Uterus (tissue), 3 donors: ENCODE measurements at regions not wholly inside any gene's neighbourhood (a gene's known extent, or its start where the extent isn't known, plus 50 kb on each side); places are given as distances from the start of the nearest gene placed in this dataset.

Experiments used
- DNase-seq, 2 donors: peaks; one replicate each; pipeline ENCODE4 v3.0.0-alpha.2; 2019 to 2020
- H3K27ac ChIP-seq, 2 donors: fragments of 200-600 bp; sonication (generic); 1 replicate in 1 of 2; 2 replicates in 1 of 2; pipeline ENCODE4 v1.5.1; 2016 to 2018
- H3K27me3 ChIP-seq, 2 donors: fragments of 200-600 bp; sonication (generic); one replicate each; pipeline ENCODE4 v1.5.1; 2018 to 2019; ENCODE audit warnings: control low read depth in 1 of 2
- H3K36me3 ChIP-seq, 2 donors: fragments of 200-600 bp; sonication (generic); one replicate each; pipeline ENCODE4 v1.5.1; 2019; ENCODE audit warnings: control low read depth in 1 of 2
- H3K4me1 ChIP-seq, 2 donors: fragments of 200-600 bp; sonication (generic); one replicate each; pipeline ENCODE4 v1.5.1; 2018 to 2019; ENCODE audit warnings: control low read depth in 1 of 2
- H3K4me3 ChIP-seq, 2 donors: fragments of 200-600 bp; sonication (generic); 1 replicate in 1 of 2; 2 replicates in 1 of 2; pipeline ENCODE4 v1.5.1; 2018 to 2019; ENCODE audit warnings: mild to moderate bottlenecking in 1 of 2
- H3K9me3 ChIP-seq, 2 donors: fragments of 200-600 bp; sonication (generic); one replicate each; pipeline ENCODE4 v1.5.1; 2019; ENCODE audit warnings: control low read depth in 1 of 2
- POLR2A ChIP-seq, 2 donors: fragments of 450-650 bp; IDR thresholded peaks; one replicate each; pipeline ENCODE4 v1.6.1; 2016; ENCODE audit warnings: antibody characterized with exemption in 2 of 2, mild to moderate bottlenecking in 1 of 2, moderate library complexity in 1 of 2
- intact Hi-C: fragments of 100-400 bp; cut with DNase I; formaldehyde crosslinking; loops from one replicate; pipeline ENCODE4 v1.15.1; 2023; ENCODE audit warnings: low total_unique reads
- TF ChIP-seq, protein P1 (sequence below), 4 experiments: fragments of 200-600 bp in 2 of 4; fragments of 450-650 bp in 2 of 4; sonication (generic) in 2 of 4; IDR thresholded peaks; one replicate each; pipeline ENCODE4 v1.5.1; 2016 to 2019; ENCODE audit warnings: antibody characterized with exemption in 4 of 4, mild to moderate bottlenecking in 2 of 4, moderate library complexity in 1 of 4
- donor health status: DM: yes; HTN: yes; CAD: no.

DNA sequence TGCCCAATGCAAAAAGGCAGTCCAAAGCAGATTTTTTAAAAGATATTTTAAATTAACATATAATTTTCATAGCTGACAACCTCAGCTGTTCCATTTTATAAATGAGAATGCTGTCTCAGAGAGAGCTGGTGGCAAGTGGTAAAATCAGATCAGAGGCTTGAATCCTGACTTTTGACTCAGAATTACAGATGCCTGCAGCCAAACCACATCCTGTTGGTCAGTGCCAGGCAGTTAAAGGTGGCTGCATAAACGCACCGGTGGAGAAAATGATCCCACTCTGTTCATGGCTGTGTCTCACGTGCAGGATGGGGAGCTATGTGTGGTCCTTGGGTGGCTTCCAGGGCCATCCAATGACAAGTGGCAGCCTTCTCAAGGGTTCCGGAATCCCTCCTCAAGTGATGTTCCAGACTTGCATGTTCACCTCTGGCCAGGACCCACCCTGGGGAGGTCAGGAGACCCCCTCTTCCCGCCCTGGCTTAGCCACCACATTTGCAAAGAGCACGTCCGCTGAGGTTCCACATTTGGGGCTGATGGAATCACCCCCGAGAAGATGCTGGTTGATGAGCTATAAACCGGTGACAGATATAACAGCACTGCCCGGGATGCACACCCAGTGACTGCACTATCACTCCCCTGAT lies 155.5 kb downstream of the SHANK2 start:
- Histone ChIP-seq H3K4me1 (no peaks in the 10 kb centered on the region), H3K4me3 (no peak overlapping the region), H3K36me3 (no peaks in the 10 kb centered on the region), H3K27ac (no peak overlapping the region), H3K27me3 (no peaks in the 10 kb centered on the region), H3K9me3 (no peaks in the 10 kb centered on the region)
- intact Hi-C loops, result no loop called here
- DNase-seq, result no peak
- no peak for TF ChIP-seq POLR2A (IDR thresholded peaks at IDR 0.05)
- TF ChIP-seq, protein P1, sequence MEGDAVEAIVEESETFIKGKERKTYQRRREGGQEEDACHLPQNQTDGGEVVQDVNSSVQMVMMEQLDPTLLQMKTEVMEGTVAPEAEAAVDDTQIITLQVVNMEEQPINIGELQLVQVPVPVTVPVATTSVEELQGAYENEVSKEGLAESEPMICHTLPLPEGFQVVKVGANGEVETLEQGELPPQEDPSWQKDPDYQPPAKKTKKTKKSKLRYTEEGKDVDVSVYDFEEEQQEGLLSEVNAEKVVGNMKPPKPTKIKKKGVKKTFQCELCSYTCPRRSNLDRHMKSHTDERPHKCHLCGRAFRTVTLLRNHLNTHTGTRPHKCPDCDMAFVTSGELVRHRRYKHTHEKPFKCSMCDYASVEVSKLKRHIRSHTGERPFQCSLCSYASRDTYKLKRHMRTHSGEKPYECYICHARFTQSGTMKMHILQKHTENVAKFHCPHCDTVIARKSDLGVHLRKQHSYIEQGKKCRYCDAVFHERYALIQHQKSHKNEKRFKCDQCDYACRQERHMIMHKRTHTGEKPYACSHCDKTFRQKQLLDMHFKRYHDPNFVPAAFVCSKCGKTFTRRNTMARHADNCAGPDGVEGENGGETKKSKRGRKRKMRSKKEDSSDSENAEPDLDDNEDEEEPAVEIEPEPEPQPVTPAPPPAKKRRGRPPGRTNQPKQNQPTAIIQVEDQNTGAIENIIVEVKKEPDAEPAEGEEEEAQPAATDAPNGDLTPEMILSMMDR (IDR thresholded peaks at IDR 0.05), result no peak

DNA sequence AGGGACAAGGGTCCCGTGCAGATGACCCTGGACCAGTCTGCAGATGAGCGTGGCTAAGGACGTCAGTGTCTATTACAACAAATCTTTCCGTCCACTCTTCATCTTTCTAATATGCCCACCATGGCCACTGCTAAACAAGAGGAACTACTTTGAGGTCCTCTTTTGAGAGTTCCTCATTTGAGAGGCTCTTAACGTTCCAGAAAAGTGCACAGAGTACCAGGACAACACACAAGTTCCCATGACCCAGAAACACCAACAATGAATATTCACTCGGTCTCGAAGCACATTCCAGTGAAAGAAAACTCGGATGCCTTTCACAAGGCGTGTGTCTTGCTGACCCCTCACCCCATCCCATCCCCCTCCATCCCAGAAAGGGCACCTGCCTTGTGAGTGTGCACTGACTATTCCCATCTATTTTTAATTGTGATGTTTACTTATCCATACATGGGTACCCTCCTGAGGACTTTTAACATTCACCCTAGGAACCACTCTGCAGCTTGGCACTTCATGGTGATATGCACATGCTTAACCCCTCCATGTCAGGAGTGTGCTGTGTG lies 157.0 kb downstream of the SHANK2 start:
- Histone ChIP-seq H3K27me3 (no peaks in the 10 kb centered on the region), H3K4me1 (no peaks in the 10 kb centered on the region), H3K4me3 (no peak overlapping the region), H3K36me3 (no peaks in the 10 kb centered on the region), H3K9me3 (no peaks in the 10 kb centered on the region), H3K27ac (no peak overlapping the region)
- intact Hi-C loops, result no loop called here
- no peak for DNase-seq
- TF ChIP-seq POLR2A (IDR thresholded peaks at IDR 0.05), result no peak
- TF ChIP-seq, protein P1 (IDR thresholded peaks at IDR 0.05), result no peak

DNA sequence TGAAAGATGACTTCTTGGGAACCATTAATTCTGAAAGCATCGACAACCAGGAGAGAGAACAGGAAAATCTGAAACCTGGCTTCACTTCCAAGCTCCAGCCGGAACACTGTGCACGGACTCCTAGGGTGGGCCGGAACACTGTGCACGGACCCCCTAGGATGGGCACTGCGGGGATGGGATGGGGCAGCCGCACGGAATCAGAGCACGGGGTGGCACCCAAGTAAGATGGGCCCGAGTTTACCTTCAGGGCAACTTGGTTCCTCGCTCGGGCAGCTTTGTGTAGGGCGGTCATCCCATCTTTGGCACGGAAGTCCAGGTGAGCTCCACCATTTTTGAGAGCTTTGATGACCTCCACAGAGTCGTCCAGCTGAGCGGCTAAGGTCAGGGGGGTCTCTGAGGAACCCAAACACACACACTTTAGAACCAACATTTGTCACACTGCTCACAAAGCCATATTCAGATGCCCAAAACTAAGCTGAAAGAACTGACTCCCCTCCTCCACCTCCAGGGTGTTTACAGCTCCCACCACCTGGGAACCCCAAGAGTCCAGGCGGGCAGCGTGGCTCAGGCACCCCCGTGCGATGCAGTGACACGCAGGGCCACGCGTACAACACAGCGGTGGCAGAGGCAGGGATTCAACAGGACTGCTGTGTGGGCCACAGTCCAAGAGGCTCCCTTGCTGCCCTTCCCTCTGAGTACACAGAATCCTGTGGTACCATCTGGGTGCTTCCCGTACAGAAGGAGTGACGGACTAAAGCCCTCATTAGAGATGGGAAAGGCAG lies 157.9 kb downstream of the SHANK2 start:
- intact Hi-C loops, result no loop called here
- Histone ChIP-seq H3K9me3 (no peaks in the 10 kb centered on the region), H3K27ac (no peak overlapping the region), H3K4me3 (no peak overlapping the region), H3K36me3 (no peaks in the 10 kb centered on the region), H3K27me3 (no peaks in the 10 kb centered on the region), H3K4me1 (no peaks in the 10 kb centered on the region)
- TF ChIP-seq, protein P1 (IDR thresholded peaks at IDR 0.05), result no peak
- no peak for DNase-seq

DNA sequence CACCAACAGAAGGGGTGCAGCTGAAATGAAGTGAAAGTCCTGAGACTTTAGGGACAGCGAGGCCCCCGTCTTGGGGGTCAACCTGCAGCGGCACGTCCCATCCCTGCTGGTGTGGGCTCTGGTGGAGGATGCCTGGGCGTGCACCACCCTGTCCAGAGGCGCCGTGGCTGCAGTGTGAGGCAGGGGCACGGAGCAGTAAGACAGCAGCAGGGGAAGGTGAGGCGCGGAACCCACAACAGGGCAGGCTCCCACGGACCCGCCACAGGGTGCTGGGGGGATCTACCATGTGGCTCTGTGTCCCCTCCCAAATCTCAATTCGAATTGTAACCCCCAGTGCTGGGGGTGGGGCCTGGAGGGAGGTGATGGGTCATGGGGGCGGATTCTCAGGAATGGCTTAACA lies 158.6 kb downstream of the SHANK2 start:
- intact Hi-C loops, result no loop called here
- no peaks in the 10 kb centered on the region for H3K27me3 ChIP-seq
- H3K9me3 ChIP-seq, result no peaks in the 10 kb centered on the region
- DNase-seq, result no peak
- H3K36me3 ChIP-seq, result no peaks in the 10 kb centered on the region
- TF ChIP-seq POLR2A (IDR thresholded peaks at IDR 0.05), result no peak
- TF ChIP-seq, protein P1 (IDR thresholded peaks at IDR 0.05), result no peak
- no peak overlapping the region for H3K27ac ChIP-seq
- H3K4me1 ChIP-seq, result no peaks in the 10 kb centered on the region
- H3K4me3 ChIP-seq, result no peak overlapping the region
